CD4-positive, alpha-beta T cell treated with Interleukin-1 beta for 1 hour (primary cell): ENCODE measurements at regions not wholly inside any gene's neighbourhood (a gene's known extent, or its start where the extent isn't known, plus 50 kb on each side); places are given as distances from the start of the nearest gene placed in this dataset.
"Not testable (repeated sequence)": the region's sequence is repeated elsewhere in the genome, so short reads cannot be mapped to it uniquely, and the experiment has no call there.

ENCODE experiments used
- DNase-seq, 2 donors: peaks; one replicate each; pipeline ENCODE4 v3.0.0-alpha.2; 2020 to 2022

GRCh38 chr14:92223025-92223424 is 99.9 kb upstream of the SLC24A4 start:
- DNase-seq: no peak

GRCh38 chr14:92224358-92224954 is 98.5 kb upstream of the SLC24A4 start:
- DNase-seq: no peak

- DNase-seq: no peak
Measured at GRCh38 chr14:92225731-92226130, 97.2 kb upstream of the SLC24A4 start.

GRCh38 chr14:92226166-92226565 is 96.8 kb upstream of the SLC24A4 start:
- not testable (repeated sequence) for DNase-seq

GRCh38 chr14:92236243-92236900 is 86.6 kb upstream of the SLC24A4 start:
- no peak for DNase-seq

GRCh38 chr14:92240658-92241057 is 82.3 kb upstream of the SLC24A4 start:
- no peak for DNase-seq

- DNase-seq: no peak
Measured at GRCh38 chr14:92241966-92242595, 80.9 kb upstream of the SLC24A4 start.

GRCh38 chr14:92244805-92245204 is 78.2 kb upstream of the SLC24A4 start:
- no peak for DNase-seq

GRCh38 chr14:92247341-92247740 is 75.6 kb upstream of the SLC24A4 start:
- peak in 1 of 2 donors; percentile 48 for DNase-seq

GRCh38 chr14:92247947-92248346 is 75.0 kb upstream of the SLC24A4 start:
- DNase-seq: no peak

- DNase-seq: peak in 1 of 2 donors; percentile 41
Measured at GRCh38 chr14:92248696-92249095, 74.3 kb upstream of the SLC24A4 start.

- DNase-seq: not testable (repeated sequence)
Measured at GRCh38 chr14:92250366-92250765, 72.6 kb upstream of the SLC24A4 start.

- no peak for DNase-seq
Measured at GRCh38 chr14:92252323-92252722, 70.6 kb upstream of the SLC24A4 start.

- no peak for DNase-seq
Measured at GRCh38 chr14:92253381-92253894, 69.5 kb upstream of the SLC24A4 start.

GRCh38 chr14:92254786-92255185 is 68.2 kb upstream of the SLC24A4 start:
- no peak for DNase-seq

- DNase-seq: no peak
Measured at GRCh38 chr14:92258934-92259333, 64.0 kb upstream of the SLC24A4 start.

- peak; percentile 8 to 47 for DNase-seq
Measured at GRCh38 chr14:92259613-92260357, 63.2 kb upstream of the SLC24A4 start.

- DNase-seq: peak in 1 of 2 donors; percentile 17
Measured at GRCh38 chr14:92263681-92264080, 59.3 kb upstream of the SLC24A4 start.

GRCh38 chr14:92264195-92264594 is 58.8 kb upstream of the SLC24A4 start:
- DNase-seq: no peak

GRCh38 chr14:92266216-92266615 is 56.7 kb upstream of the SLC24A4 start:
- DNase-seq: no peak
